K562 (cell line): ENCODE measurements at regions not wholly inside any gene's neighbourhood (a gene's known extent, or its start where the extent isn't known, plus 50 kb on each side); places are given as distances from the start of the nearest gene placed in this dataset.

Experiments used
- ATAC-seq: fragments of 200-7000 bp; cut with Tn5 transposase; 3 replicates; pipeline ENCODE4 v1.9.1; 2020; ENCODE audit warnings: moderate library complexity
- BruUV-seq: library from RNA; stranded (reverse); fragments of 400-500 nt; replicated peaks from 2 replicates; lab custom pipeline; 2021; lab: Mats Ljungman, UMichigan
- CTCF ChIA-PET: fragments of 300-600 bp; formaldehyde crosslinking; extraction: SDS; loops from one replicate; lab custom pipeline; 2021; ENCODE audit warnings: low intra/inter-chr PET ratio; lab: Yijun Ruan, JAX
- POLR2A ChIA-PET: fragments of 300-600, 350-650 bp; sonication (Branson Sonifier 250); formaldehyde crosslinking; extraction: SDS; loops from one replicate; lab custom pipeline; 2021; ENCODE audit warnings: antibody characterized with exemption, inconsistent platforms; lab: Yijun Ruan, JAX
- DNase-seq, 4 experiments: peaks; one replicate each; pipeline versions ENCODE4 v3.0.0 to v3.0.0-alpha.2; 2011 to 2018; ENCODE audit warnings: low spot score in 3 of 4, mixed read lengths in 3 of 4; ENCODE audit errors: extremely low read depth in 1 of 4
- FAIRE-seq: peaks from 2 replicates; lab custom pipeline; 2011; peaks lifted over from hg19 to GRCh38; lab: Jason Lieb, UNC
- H2AFZ ChIP-seq: 2 replicates; pipeline ENCODE4 v1.6.0; 2011; ENCODE audit warnings: low read depth, low read length, control low read depth, inconsistent platforms
- H3K27ac ChIP-seq: fragments of 200-600 bp; 3 replicates; pipeline ENCODE4 v1.8.0; 2011; ENCODE audit warnings: low read depth, mild to moderate bottlenecking, control low read depth, inconsistent platforms, low read length, moderate library complexity, mixed read lengths; ENCODE audit errors: extremely low read depth
- H3K27me3 ChIP-seq, 2 experiments: fragments of 300-600 bp in 1 of 2; 2 replicates in 1 of 2; 3 replicates in 1 of 2; pipeline versions ENCODE4 v1.6.0 to v1.8.0; 2011; ENCODE audit warnings: inconsistent platforms in 2 of 2, low read length in 2 of 2, mild to moderate bottlenecking in 1 of 2, mixed read lengths in 1 of 2, moderate library complexity in 1 of 2; ENCODE audit not compliant: control insufficient read depth in 2 of 2, insufficient read depth in 2 of 2
- H3K36me3 ChIP-seq: fragments of 300-600 bp; 3 replicates; pipeline ENCODE4 v1.8.0; 2011; ENCODE audit warnings: mild to moderate bottlenecking, low read length, inconsistent platforms; ENCODE audit not compliant: control insufficient read depth, insufficient read depth
- H3K4me1 ChIP-seq, 2 experiments: fragments of 200-600 bp in 1 of 2; replicated peaks in 1 of 2; 2 replicates in 1 of 2; 3 replicates in 1 of 2; pipeline versions ENCODE4 v1.5.1 to v1.8.0; 2011; ENCODE audit warnings: inconsistent platforms in 2 of 2, low read length in 2 of 2, mild to moderate bottlenecking in 1 of 2, mixed read lengths in 1 of 2, moderate library complexity in 1 of 2; ENCODE audit not compliant: control insufficient read depth in 2 of 2, insufficient read depth in 2 of 2
- H3K4me2 ChIP-seq: 2 replicates; pipeline ENCODE4 v1.6.1; 2011; ENCODE audit warnings: low read length, control low read depth, inconsistent platforms, mixed read lengths; ENCODE audit not compliant: insufficient read depth
- H3K4me3 ChIP-seq: fragments of 200-600 bp; sonication (generic), shearing (Covaris generic); 2 replicates; pipeline ENCODE4 v1.5.1; 2016; ENCODE audit warnings: control low read depth, inconsistent platforms
- H3K79me2 ChIP-seq: fragments of 200-600 bp; 3 replicates; pipeline ENCODE4 v1.8.0; 2011; ENCODE audit warnings: low read length, inconsistent platforms; ENCODE audit not compliant: control insufficient read depth, insufficient read depth
- H3K9ac ChIP-seq, 2 experiments: 2 replicates each; pipeline versions ENCODE4 v1.6.0 to v1.6.1; 2011; ENCODE audit warnings: low read depth in 2 of 2, low read length in 2 of 2, control low read depth in 1 of 2, inconsistent platforms in 1 of 2, mild to moderate bottlenecking in 1 of 2, mixed read lengths in 1 of 2; ENCODE audit not compliant: insufficient read depth in 1 of 2
- H3K9me1 ChIP-seq: one replicate; pipeline ENCODE4 v1.6.0; 2011; ENCODE audit warnings: inconsistent platforms, mild to moderate bottlenecking, low read length, moderate library complexity; ENCODE audit not compliant: control insufficient read depth, insufficient read depth
- H3K9me3 ChIP-seq: replicated peaks from 2 replicates; pipeline ENCODE4 v1.5.1; 2011; ENCODE audit warnings: low read depth, low read length, inconsistent platforms; ENCODE audit not compliant: control insufficient read depth, insufficient read depth
- H4K20me1 ChIP-seq: replicated peaks from 2 replicates; pipeline ENCODE4 v1.6.1; 2011; ENCODE audit warnings: low read length, inconsistent platforms, mixed read lengths; ENCODE audit not compliant: control insufficient read depth, insufficient read depth
- ATF6 ChIP-seq: sonication (generic); formaldehyde crosslinking; IDR thresholded peaks from 2 replicates; pipeline ENCODE4 v1.4.0; 2020; ENCODE audit warnings: mild to moderate bottlenecking, missing genetic modification reagents
- CBFA2T2 ChIP-seq: fragments of 450-650 bp; conservative IDR thresholded peaks from 2 replicates; pipeline ENCODE4 v1.6.1; 2017; ENCODE audit warnings: mild to moderate bottlenecking
- IRF2 ChIP-seq: sonication (generic); formaldehyde crosslinking; IDR thresholded peaks from 2 replicates; pipeline ENCODE4 v1.8.1; 2022; ENCODE audit warnings: mild to moderate bottlenecking, missing genetic modification reagents
- KAT7 ChIP-seq: sonication (generic); formaldehyde crosslinking; IDR thresholded peaks from 2 replicates; pipeline ENCODE4 v1.8.0; 2022; ENCODE audit warnings: missing genetic modification reagents, mild to moderate bottlenecking, borderline replicate concordance
- MBD2 ChIP-seq: sonication (generic); IDR thresholded peaks from 2 replicates; pipeline ENCODE4 v1.6.1; 2016; ENCODE audit warnings: low read depth, borderline replicate concordance
- MLX ChIP-seq, 2 experiments: fragments of 450-650 bp in 1 of 2; sonication (generic) in 1 of 2; formaldehyde crosslinking; conservative IDR thresholded peaks; 2 replicates each; pipeline versions ENCODE4 v1.4.0 to v1.8.1; 2020 to 2022; ENCODE audit warnings: mild to moderate bottlenecking in 1 of 2, missing genetic modification reagents in 1 of 2
- PHF20 ChIP-seq: fragments of 450-650 bp; IDR thresholded peaks from 2 replicates; pipeline ENCODE4 v1.6.1; 2018; ENCODE audit not compliant: partially characterized antibody
- RBFOX2 ChIP-seq: fragments of 200-400 bp; formaldehyde crosslinking; IDR thresholded peaks from 2 replicates; pipeline ENCODE4 v1.6.1; 2017; ENCODE audit warnings: low read depth, mild to moderate bottlenecking, low read length, moderate library complexity
- SIN3A ChIP-seq, 2 experiments: fragments of 150-350 bp in 1 of 2; IDR thresholded peaks; 2 replicates each; pipeline ENCODE4 v1.6.1; 2011 to 2016; ENCODE audit warnings: borderline replicate concordance in 2 of 2, low read depth in 2 of 2, low read length in 2 of 2, mild to moderate bottlenecking in 2 of 2, moderate library complexity in 2 of 2; ENCODE audit not compliant: control insufficient read depth in 1 of 2
- TCF3 ChIP-seq: sonication (generic); formaldehyde crosslinking; IDR thresholded peaks from 2 replicates; pipeline ENCODE4 v1.4.0; 2020; ENCODE audit warnings: mild to moderate bottlenecking, missing genetic modification reagents
- USF2 ChIP-seq: sonication (generic); formaldehyde crosslinking; IDR thresholded peaks from 2 replicates; pipeline ENCODE4 v1.5.0; 2020; ENCODE audit warnings: missing genetic modification reagents
- XRCC4 ChIP-seq: IDR thresholded peaks from one replicate; pipeline ENCODE4 v1.6.1; 2011; ENCODE audit not compliant: insufficient read depth, insufficient read length; ENCODE audit errors: extremely low read depth
- ZEB2 ChIP-seq: fragments of 450-650 bp; IDR thresholded peaks from 2 replicates; pipeline ENCODE4 v1.6.1; 2016
- ZNF143 ChIP-seq: sonication (generic); formaldehyde crosslinking; IDR thresholded peaks from 2 replicates; pipeline ENCODE4 v1.9.0; 2022; ENCODE audit warnings: mild to moderate bottlenecking, missing genetic modification reagents
- ZNF277 ChIP-seq: fragments of 250-450 bp; sonication (Bioruptor Pico); IDR thresholded peaks from 2 replicates; pipeline ENCODE4 v1.8.0; 2022; ENCODE audit warnings: inconsistent platforms, mild to moderate bottlenecking, moderate library complexity, borderline replicate concordance
- ZNF384 ChIP-seq: IDR thresholded peaks from 2 replicates; pipeline ENCODE4 v1.6.1; 2012; ENCODE audit warnings: low read depth, low read length, improper control_type of control experiment
- ZSCAN29 ChIP-seq: fragments of 450-650 bp; IDR thresholded peaks from 2 replicates; pipeline ENCODE4 v1.6.1; 2017
- WGBS: fragments of 100-300 bp; shearing (Covaris generic); methylation state at CpG from one replicate; pipeline ENCODE4 v1.1.6; 2016; ENCODE audit warnings: low coverage, mixed read lengths; ENCODE audit not compliant: insufficient coverage; ENCODE audit errors: missing lambda C conversion rate; 5-methylcytosine and 5-hydroxymethylcytosine counted together
- in situ Hi-C: fragments of 300-500 bp; cut with MboI; formaldehyde crosslinking; loops from 4 replicates; pipeline ENCODE4 v1.15.0; 2018; ENCODE audit warnings: inconsistent platforms, mixed read lengths
- intact Hi-C: fragments of 100-400 bp; cut with micrococcal nuclease; formaldehyde crosslinking; loops from 2 replicates; pipeline ENCODE4 v1.14.2; 2022

GRCh38 chr6:51468704-51469103, 618.7 kb downstream of the PKHD1 start (continued):
- TF ChIP-seq ATF6 (CRISPR knock-in tag) (no peak), KAT7 (CRISPR knock-in tag) (no peak), ZNF143 (CRISPR knock-in tag) (no peak), ZEB2 (no peak), ZNF277 (no peak), PHF20 (no peak), IRF2 (CRISPR knock-in tag) (no peak)

- no peak overlapping the region for H3K9ac ChIP-seq
- H3K4me2 ChIP-seq = no peak overlapping the region
- no peak for ATAC-seq
- FAIRE-seq = no peak
- H3K36me3 ChIP-seq = no peaks in the 10 kb centered on the region
- in situ Hi-C loops (no loop called here), intact Hi-C loops (no loop called here)
- no peak overlapping the region for H3K27ac ChIP-seq
- DNase-seq = no peak
- H3K9me3 ChIP-seq = no peaks in the 10 kb centered on the region
- WGBS = 0% methylated on average over 5 of the region's 5 CpGs
- ChIA-PET POLR2A (no interaction called here), CTCF (no interaction called here)
- no peaks in the 10 kb centered on the region for H3K27me3 ChIP-seq
- no TSS peak for BruUV-seq
- H3K9me1 ChIP-seq = no peaks in the 10 kb centered on the region
- no peak overlapping the region for H3K4me3 ChIP-seq
- H3K4me1 ChIP-seq = no peaks in the 10 kb centered on the region
- no peaks in the 10 kb centered on the region for H4K20me1 ChIP-seq
- H2AFZ ChIP-seq = no peak overlapping the region
- no peaks in the 10 kb centered on the region for H3K79me2 ChIP-seq
- TF ChIP-seq TCF3 (CRISPR knock-in tag) = no peak
- TF ChIP-seq ZSCAN29 = no peak
- no peak for TF ChIP-seq RBFOX2
- no peak for TF ChIP-seq ZNF384
- TF ChIP-seq SIN3A (IDR thresholded peaks at IDR 0.05; ENCODE audit: borderline replicate concordance in 2 of 2, control insufficient read depth in 1 of 2, low read depth in 2 of 2, low read length in 2 of 2) = no peak
- TF ChIP-seq USF2 (CRISPR knock-in tag) = no peak
- TF ChIP-seq CBFA2T2 = no peak
- no peak for TF ChIP-seq MBD2
- TF ChIP-seq XRCC4 = no peak
- TF ChIP-seq MLX (CRISPR knock-in tag; conservative IDR thresholded peaks at IDR 0.05) = no peak
These were observed 614.5 kb downstream of the PKHD1 start for GRCh38 chr6:51472745-51473487.
